ENCODE measurements at regions not wholly inside any gene's neighbourhood (a gene's known extent, or its start where the extent isn't known, plus 50 kb on each side); places are given as distances from the start of the nearest gene placed in this dataset.
"Not testable (repeated sequence)": the region's sequence is repeated elsewhere in the genome, so short reads cannot be mapped to it uniquely, and the experiment has no call there.

GRCh38 chr1:191693797-191694196 lies 464.5 kb upstream of the RGS18 start:
- no peak for DNase-seq

DNA sequence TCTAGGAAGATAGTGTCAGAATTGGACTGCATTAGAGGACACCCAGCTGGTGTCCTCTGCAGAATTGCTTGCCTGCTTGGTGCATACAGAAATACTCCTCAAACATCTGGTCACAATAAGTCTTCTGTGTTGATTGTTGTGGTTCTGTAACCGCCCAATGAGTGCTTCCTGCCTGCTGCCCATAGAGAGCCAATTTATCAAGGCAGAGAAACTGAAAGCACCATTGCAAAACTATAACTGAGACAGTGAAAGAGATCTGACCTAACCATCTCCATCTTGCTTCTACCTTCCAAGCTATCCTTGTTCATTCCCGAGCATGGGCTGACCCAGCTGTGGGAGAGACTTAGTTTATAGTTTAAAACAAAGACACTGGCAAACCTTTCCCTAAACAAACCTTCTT lies 462.4 kb upstream of the RGS18 start:
- DNase-seq = no peak

- DNase-seq = no peak
Observed at GRCh38 chr1:191696354-191696753, 461.9 kb upstream of the RGS18 start.

DNA sequence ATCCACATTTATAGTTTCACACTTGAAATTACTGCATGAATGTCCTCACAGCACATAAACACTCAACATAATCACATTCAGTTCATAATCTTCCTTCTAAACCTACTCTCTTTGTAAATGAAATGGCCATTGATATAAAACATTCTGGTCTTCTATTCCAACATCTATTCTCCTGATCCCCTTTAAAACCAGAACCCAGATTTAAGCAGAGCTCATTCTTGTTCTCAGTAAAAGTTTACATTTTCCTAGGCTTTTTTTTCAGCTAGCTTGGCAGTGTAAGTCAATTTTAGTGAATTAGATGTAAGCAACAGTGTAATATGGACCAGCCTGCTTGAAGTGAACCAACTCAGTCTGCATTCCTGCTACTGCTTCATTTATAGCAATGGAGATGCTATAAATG lies 460.7 kb upstream of the RGS18 start:
- no peak for DNase-seq

DNA sequence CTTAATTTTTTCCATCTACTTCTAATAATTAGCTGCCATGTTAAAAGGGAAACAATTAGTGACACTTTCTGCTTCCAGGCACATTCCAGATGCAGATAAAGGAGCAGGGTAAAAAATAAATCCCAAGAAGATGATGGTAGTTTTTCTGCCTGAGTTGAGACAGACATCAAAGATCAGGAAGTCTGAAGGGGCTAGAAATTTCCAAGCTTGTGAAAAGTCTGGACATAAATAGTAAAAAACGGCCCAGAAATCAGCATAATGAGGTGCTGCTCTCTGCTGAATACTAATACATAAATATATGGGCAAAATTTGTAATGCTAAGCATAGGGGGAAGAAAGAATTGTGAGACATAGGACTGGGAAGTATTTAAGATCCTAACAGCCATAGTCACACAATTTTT lies 460.0 kb upstream of the RGS18 start:
- no peak for DNase-seq

DNA sequence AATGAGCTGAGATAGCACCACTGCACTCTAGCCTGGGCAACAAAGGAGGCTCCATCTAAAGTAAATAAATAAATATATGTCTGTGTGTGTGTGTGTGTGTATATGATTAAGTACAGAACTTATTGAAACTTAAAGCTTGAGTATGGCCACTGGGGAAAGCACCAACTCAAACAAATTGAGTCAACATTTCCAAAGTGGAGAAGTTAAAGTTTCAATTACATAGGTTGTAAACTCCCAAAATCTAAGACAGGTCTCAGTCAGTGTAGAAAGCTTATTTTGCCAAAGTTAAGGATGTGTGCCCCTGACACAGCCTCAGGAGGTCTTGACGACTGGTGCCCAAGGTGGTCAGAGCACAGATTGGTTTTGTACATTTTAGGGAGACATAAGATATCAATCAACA lies 458.9 kb upstream of the RGS18 start:
- DNase-seq = no peak

DNA sequence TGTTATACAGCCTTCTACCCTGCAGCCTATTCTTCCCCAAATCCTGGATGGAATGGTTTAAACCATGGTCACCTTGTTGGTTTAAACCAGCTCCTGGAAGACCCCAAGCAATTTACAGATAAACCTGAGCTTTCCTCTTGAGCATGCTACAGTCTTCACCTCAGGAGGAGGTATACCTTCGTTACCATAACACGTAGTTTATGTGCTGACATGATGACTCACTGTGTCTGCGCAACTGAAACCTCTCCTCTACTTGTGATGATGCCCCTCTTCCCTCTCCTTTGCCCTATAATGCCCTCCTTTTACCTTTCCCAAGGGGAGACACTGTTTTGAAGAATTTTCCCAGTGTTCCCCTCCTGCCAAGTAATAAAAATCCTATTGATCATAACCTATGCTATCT lies 457.3 kb upstream of the RGS18 start:
- DNase-seq = no peak

DNA sequence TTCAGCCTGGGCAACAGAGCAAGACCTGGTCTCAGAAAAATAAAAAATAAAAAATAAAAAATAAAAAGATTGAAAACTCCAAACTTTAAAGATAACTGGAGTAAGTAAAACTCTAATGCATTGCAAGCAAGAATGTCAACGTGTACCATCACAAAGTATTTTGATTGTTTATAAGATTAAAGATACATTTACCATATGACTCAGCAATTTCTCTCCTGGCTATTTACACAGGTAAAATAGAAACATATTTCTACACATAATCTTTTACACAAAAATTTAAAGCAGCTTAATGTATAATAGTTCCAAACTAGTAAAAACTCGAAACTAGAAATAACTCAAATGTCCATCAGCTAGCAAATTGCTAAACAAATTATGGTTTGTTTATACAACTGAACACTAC lies 456.1 kb upstream of the RGS18 start:
- no peak for DNase-seq

- DNase-seq = no peak
Observed at GRCh38 chr1:191707288-191707687, 451.0 kb upstream of the RGS18 start.

- no peak for DNase-seq
Observed at GRCh38 chr1:191709215-191709614, 449.0 kb upstream of the RGS18 start.

DNA sequence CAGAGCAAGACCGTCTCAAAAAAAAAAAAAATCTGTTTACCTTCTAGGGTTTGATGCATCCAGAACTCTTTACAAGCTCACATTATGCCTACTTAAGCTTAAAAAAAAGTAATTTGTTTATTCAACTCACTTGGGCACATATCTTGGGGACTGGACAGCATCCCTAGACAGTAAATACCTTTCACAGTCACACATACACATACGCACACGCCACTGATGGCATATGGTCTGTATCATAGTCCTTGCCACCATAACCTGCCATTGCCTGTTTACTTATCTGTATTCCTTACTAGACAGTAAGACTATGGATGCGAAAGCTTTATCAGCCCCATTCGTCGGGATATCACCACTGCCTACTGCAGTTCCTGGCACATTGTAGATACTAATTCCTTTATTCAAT lies 446.3 kb upstream of the RGS18 start:
- DNase-seq = no peak

GRCh38 chr1:191714845-191715244 lies 443.4 kb upstream of the RGS18 start:
- DNase-seq = no peak

DNA sequence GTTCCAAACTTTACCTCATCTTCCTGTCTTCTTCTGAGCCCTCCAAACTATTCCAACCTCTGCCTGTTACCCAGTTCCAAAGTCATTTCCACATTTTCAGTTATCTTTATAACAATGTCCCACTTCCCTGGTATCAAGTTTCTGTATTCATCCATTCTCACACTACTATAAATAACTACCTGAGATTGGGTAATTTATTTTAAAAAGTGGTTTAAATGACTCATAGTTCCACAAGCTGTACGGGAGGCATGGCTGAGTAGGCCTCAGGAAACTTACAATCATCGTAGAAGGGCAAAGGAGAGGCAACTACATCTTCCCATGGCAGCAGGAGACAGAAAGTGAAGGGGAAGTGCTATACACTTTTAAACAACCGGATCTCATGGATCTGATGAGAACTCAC lies 428.5 kb upstream of the RGS18 start:
- no peak for DNase-seq

- not testable (repeated sequence) for DNase-seq
Observed at GRCh38 chr1:191731608-191732302, 426.5 kb upstream of the RGS18 start.

- no peak for DNase-seq
Observed at GRCh38 chr1:191734321-191734720, 423.9 kb upstream of the RGS18 start.

DNA sequence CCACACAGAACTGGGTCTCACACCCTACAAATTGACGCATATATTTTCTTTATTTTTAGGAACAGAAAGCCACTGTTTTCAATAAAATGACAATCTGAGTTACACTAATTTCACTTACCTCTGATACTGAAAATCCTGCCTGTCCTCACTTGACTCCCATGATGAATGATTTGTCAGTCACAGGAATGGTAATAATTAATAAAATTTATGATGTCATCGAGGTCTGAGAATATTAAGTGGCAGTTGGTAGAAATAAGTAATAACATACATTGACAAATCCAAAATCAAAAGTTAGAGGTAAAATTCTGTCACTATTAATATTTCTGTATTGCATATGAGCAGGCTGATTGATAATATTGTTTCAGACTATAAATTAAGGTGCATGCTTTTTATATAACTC lies 418.7 kb upstream of the RGS18 start:
- no peak for DNase-seq

GRCh38 chr1:191752342-191752741 lies 405.9 kb upstream of the RGS18 start:
- no peak for DNase-seq

GRCh38 chr1:191760016-191760415 lies 398.2 kb upstream of the RGS18 start:
- DNase-seq = no peak

DNA sequence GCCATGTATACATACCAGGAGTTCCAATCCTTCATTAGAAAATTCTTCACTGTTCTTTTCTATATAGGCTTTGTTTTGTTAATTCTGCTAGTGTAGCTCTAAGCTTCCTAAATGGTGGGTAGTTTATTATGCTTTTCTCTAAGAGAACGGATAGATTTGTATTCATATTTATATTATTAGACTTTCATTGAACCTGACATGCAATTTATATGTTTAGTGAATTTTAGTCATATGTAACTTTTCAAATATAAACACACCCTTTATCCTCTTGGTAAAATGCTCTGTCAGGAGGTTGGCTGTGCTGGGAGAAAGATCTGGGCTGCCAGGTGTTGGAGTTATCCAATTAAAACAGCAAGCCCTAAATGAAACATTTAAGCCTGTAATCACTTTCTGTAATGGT lies 369.7 kb upstream of the RGS18 start:
- DNase-seq = no peak

- no peak for DNase-seq
Observed at GRCh38 chr1:191798178-191798577, 360.1 kb upstream of the RGS18 start.

DNA sequence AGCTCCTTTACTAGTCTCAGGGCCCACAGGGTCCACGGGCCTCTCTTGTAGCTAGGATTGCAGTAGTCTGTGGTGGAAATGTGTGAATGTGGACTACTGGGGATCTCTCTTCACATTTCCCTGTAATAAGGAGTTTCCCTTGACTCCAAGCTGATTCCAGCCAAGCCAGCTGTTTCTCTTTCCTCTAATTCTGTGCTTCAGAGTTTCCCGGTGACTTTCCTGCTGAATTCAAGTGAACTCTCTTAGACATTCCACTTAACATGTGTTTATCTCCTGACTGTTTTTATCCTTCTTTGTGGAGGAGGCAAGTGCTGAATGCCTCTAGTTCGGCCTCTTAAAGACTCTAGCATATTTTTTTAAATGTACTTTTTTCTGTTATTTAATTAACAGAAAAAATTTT lies 354.0 kb upstream of the RGS18 start:
- DNase-seq = no peak

DNA sequence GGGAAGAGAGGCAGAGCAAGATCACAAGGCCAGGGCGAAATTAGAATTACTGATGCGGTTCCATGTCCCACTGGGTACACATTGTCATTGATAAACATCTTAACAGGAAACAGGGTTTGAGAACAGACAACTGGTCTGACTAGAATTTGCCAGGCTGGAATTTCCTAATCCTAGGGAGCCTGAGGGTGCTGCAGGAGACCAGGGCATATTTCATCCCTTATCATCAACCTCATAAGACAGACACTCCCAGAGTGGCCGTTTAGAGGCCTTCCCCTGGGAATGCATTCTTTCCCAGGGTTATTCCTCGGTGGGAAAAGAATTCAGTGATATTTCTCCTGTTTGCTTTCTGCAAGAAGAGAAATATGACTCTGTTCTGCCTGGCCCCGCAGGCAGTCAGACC lies 344.7 kb upstream of the RGS18 start:
- DNase-seq = not testable (repeated sequence)

DNA sequence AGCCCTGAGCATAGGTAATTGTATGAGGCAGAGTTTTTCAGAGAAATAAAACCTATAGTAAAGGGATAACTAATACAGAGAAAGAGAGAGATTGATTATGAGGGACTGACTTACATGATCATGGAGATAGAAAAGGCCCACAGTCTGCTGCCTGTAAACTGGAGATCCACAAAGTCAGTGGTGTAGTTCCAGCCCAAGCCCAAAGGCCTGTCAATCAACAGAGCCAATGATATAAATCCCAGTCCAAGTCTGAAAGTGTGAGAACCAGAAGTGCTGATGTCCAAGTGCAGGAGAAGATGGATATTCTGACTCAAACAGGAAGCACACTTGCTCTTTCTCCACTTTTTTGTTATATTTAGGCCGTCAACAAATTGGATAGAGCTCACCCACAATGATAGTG lies 340.1 kb upstream of the RGS18 start:
- DNase-seq = no peak

DNA sequence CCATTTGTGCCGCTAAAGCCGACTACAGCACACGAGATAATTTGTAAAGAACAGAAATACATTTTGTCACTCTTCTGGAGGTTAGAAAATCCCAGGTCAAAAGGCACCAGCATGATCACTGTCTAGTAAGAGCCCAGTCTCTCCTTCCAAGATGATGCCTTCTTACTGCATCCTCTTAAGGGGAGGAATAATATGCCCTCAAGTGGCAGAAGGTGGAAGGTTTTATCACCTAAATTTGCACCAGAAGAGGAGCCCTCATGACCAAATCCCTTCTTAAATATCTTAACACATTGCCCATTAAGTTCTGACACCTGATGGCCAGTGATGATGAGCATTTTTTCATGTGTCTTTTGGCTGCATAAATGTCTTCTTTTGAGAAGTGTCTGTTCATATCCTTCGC lies 326.7 kb upstream of the RGS18 start:
- no peak for DNase-seq

- no peak for DNase-seq
Observed at GRCh38 chr1:191839891-191840290, 318.4 kb upstream of the RGS18 start.

Measured in NCI-H1694 (cell line).